HG03097 (cell line): ENCODE measurements at regions not wholly inside any gene's neighbourhood (a gene's known extent, or its start where the extent isn't known, plus 50 kb on each side); places are given as distances from the start of the nearest gene placed in this dataset.
"Not testable (repeated sequence)": the region's sequence is repeated elsewhere in the genome, so short reads cannot be mapped to it uniquely, and the experiment has no call there.

Experiments
- ATAC-seq: cut with Tn5 transposase; IDR thresholded peaks from one replicate; pipeline ENCODE4 v1.9.1; 2021; ENCODE audit not compliant: unreplicated experiment, low FRiP score

- ATAC-seq, result no peak
Observed at GRCh38 chr2:234409590-234409989, 87.3 kb downstream of the ARL4C start.

- no peak for ATAC-seq
Observed at GRCh38 chr2:234406085-234406484, 90.8 kb downstream of the ARL4C start.

GRCh38 chr2:234405462-234405861 is 91.4 kb downstream of the ARL4C start:
- ATAC-seq, result no peak

GRCh38 chr2:234404957-234405356 is 91.9 kb downstream of the ARL4C start:
- no peak for ATAC-seq

- no peak for ATAC-seq
Observed at GRCh38 chr2:234403751-234404150, 93.1 kb downstream of the ARL4C start.

GRCh38 chr2:234403074-234403473 is 93.8 kb downstream of the ARL4C start:
- no peak for ATAC-seq

GRCh38 chr2:234401426-234401825 is 95.5 kb downstream of the ARL4C start:
- ATAC-seq, result no peak

GRCh38 chr2:234399451-234400246 is 97.2 kb downstream of the ARL4C start:
- ATAC-seq, result no peak

DNA sequence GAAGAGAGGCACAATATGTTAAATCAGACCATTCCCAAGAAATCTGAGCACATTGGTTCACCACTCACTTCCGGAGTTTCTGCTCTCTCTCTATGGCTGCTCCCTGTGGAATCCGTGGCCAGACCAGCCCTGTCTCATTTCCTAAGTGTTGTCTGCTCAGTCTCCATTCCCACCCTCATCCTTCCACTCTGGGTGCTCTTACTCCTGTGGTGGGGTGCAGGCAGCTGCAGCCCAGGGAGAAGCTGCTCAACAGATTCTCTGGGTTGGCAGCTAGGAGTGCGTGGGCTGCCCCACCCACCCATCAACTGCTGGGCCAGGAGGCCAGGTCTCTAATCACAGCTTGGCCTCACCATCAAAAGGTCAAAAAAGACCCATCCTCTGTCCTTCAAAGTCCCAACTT is 98.3 kb downstream of the ARL4C start:
- ATAC-seq, result no peak

DNA sequence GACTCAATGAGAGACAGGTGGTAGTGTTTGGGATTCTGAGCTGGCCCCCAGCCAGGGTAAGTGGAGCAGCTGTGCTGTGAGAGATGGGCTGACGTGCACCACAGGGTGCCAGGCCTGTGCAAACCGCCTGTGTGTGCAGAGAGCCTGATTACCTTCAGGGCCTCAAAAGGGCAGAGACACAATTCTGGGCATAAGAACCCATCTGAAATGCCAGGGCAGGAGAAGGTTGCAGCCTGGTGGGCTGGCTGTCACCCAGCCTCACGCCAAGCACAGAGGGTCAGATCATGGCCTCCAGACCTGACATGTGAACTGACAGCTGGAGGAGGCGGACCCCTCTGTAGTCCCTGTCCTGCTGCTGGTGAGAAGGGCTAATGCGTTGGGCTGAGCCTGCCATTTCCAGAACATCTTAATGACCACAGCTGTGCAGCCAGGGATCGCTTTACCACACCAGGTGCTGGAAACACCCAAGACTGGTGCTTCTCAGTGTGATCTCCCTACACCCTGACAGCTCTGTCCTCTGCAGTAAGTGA is 100.9 kb downstream of the ARL4C start:
- no peak for ATAC-seq

- no peak for ATAC-seq
Observed at GRCh38 chr2:234394450-234394849, 102.4 kb downstream of the ARL4C start.

- no peak for ATAC-seq
Observed at GRCh38 chr2:234393354-234393753, 103.5 kb downstream of the ARL4C start.

GRCh38 chr2:234392041-234392615 is 104.8 kb downstream of the ARL4C start:
- ATAC-seq, result no peak

- ATAC-seq, result no peak
Observed at GRCh38 chr2:234391625-234392024, 105.3 kb downstream of the ARL4C start.

- not testable (repeated sequence) for ATAC-seq
Observed at GRCh38 chr2:234389661-234390060, 107.2 kb downstream of the ARL4C start.

GRCh38 chr2:234388591-234388990 is 108.3 kb downstream of the ARL4C start:
- no peak for ATAC-seq

DNA sequence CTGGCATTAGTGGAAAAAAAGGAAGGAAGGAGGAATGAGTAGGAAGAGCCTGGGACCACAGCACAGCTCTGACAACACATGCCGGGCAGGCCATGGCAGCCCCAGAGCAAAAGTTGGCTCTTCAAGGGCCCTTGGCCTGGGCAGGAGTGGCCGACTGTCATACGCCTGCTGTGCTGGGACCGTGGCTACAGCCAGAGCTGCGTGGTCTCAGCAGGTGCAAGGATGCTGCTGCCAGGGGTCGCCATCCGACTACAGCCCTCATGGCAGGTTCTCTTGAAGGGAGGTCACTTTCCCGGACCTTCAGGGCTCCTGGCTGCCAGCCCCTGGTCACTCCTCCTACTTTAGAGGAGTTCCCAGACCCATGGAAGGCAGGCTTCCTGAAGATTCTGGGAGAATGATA is 109.9 kb downstream of the ARL4C start:
- ATAC-seq, result no peak

- no peak for ATAC-seq
Observed at GRCh38 chr2:234382131-234382530, 114.8 kb downstream of the ARL4C start.

DNA sequence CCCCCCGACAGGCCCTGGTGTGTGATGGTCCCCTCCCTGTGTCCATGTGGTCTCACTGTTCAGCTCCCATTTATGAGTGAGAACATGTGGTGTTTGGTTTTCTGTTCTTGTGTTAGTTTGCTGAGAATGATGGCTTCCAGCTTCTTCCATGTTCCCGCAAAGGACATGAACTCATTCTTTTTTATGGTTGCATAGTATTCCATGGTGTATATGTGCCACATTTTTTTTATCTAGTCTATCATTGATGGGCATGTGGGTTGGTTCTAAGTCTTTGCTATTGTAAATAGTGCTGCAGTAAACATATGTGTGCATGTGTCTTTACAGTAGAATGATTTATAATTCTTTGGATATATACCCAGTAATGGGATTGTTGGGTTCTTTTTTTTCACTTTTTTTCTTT is 117.9 kb downstream of the ARL4C start:
- not testable (repeated sequence) for ATAC-seq

GRCh38 chr2:234378440-234378839 is 118.4 kb downstream of the ARL4C start:
- no peak for ATAC-seq

- no peak for ATAC-seq
Observed at GRCh38 chr2:234377761-234378391, 119.0 kb downstream of the ARL4C start.

DNA sequence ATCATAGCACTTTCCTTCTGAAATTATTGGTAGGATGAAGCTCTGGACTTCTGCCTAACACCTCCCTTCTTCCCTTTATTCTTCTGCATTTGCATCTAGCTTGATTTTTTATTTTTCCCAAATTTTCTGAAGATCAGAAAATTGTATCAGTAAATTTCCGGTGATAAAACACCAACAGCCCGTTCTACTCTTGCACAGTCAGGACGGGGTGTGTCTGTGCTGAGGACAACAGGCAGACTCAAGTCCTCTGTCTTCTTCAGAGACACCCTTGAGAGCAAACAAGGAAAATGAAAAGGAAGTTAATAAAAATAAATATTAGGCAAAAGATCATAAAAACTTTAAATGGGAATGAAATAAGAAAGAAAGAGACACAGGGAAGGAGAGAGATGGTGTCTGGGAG is 120.7 kb downstream of the ARL4C start:
- ATAC-seq, result no peak
